HepG2 (cell line): ENCODE measurements at regions not wholly inside any gene's neighbourhood (a gene's known extent, or its start where the extent isn't known, plus 50 kb on each side); places are given as distances from the start of the nearest gene placed in this dataset.
A peak's percentile ranks its signal among the peaks of the same experiment; 100 is the strongest.

Experiments used
- CEBPB ChIP-seq: IDR thresholded peaks from 2 replicates; pipeline ENCODE4 v1.6.1; 2011; ENCODE audit warnings: low read depth, low read length, improper control_type of control experiment, borderline replicate concordance
- CEBPZ ChIP-seq: IDR thresholded peaks from 2 replicates; pipeline ENCODE4 v1.6.1; 2012; ENCODE audit warnings: low read length, improper control_type of control experiment
- CHD4 ChIP-seq: fragments of 200-600 bp; sonication (generic); IDR thresholded peaks from 2 replicates; pipeline ENCODE4 v1.7.0; 2017; ENCODE audit warnings: mild to moderate bottlenecking, low read length, borderline replicate concordance
- CREB1 ChIP-seq, 2 experiments: fragments of 450-650 bp in 1 of 2; IDR thresholded peaks; 2 replicates each; pipeline ENCODE4 v1.6.1; 2016 to 2017; ENCODE audit warnings: control low read depth in 1 of 2, mild to moderate bottlenecking in 1 of 2, missing compliant biosample characterization in 1 of 2, missing genetic modification characterization in 1 of 2
- KLF11 ChIP-seq: IDR thresholded peaks from 2 replicates; pipeline ENCODE4 v1.6.1; 2016; ENCODE audit warnings: missing compliant biosample characterization
- MBD4 ChIP-seq: IDR thresholded peaks from 2 replicates; pipeline ENCODE4 v1.6.1; 2012; ENCODE audit warnings: low read length, inconsistent platforms, borderline replicate concordance
- MED8 ChIP-seq: sonication (generic); formaldehyde crosslinking; IDR thresholded peaks from 2 replicates; pipeline ENCODE4 v1.8.1; 2023; ENCODE audit warnings: mild to moderate bottlenecking, missing genetic modification reagents; ENCODE audit not compliant: insufficient replicate concordance
- MIER2 ChIP-seq: IDR thresholded peaks from 2 replicates; pipeline ENCODE4 v1.6.1; 2016; ENCODE audit warnings: missing biosample characterization, missing genetic modification reagents
- MIER3 ChIP-seq: IDR thresholded peaks from 2 replicates; pipeline ENCODE4 v1.6.1; 2016; ENCODE audit warnings: missing compliant biosample characterization, borderline replicate concordance
- MTF1 ChIP-seq: sonication (generic); formaldehyde crosslinking; IDR thresholded peaks from 2 replicates; pipeline ENCODE4 v1.5.0; 2020; ENCODE audit warnings: missing genetic modification reagents
- MXI1 ChIP-seq: IDR thresholded peaks from 3 replicates; pipeline ENCODE4 v1.6.1; 2012; ENCODE audit warnings: low read depth, low read length, inconsistent platforms, borderline replicate concordance
- PRDM4 ChIP-seq: sonication (generic); formaldehyde crosslinking; IDR thresholded peaks from 2 replicates; pipeline ENCODE4 v1.9.0; 2021; ENCODE audit warnings: missing genetic modification reagents, borderline replicate concordance
- RBM39 ChIP-seq: fragments of 200-400 bp; formaldehyde crosslinking; IDR thresholded peaks from one replicate; pipeline ENCODE4 v1.6.1; 2018; ENCODE audit warnings: antibody characterized with exemption, mild to moderate bottlenecking, low read depth, low read length; ENCODE audit not compliant: poor library complexity, severe bottlenecking
- SOX13 ChIP-seq, 3 experiments: fragments of 450-650 bp in 1 of 3; sonication (generic) in 1 of 3; formaldehyde crosslinking in 1 of 3; IDR thresholded peaks in 2 of 3; conservative IDR thresholded peaks in 1 of 3; 2 replicates each; pipeline versions ENCODE4 v1.5.0 to v1.6.1; 2016 to 2020; ENCODE audit warnings: antibody characterized with exemption in 1 of 3, mild to moderate bottlenecking in 1 of 3, missing compliant biosample characterization in 1 of 3, missing genetic modification reagents in 1 of 3, moderate library complexity in 1 of 3
- SOX5 ChIP-seq: IDR thresholded peaks from 2 replicates; pipeline ENCODE4 v1.6.1; 2016; ENCODE audit warnings: borderline replicate concordance
- SRSF4 ChIP-seq: fragments of 200-400 bp; formaldehyde crosslinking; IDR thresholded peaks from one replicate; pipeline ENCODE4 v1.6.1; 2018; ENCODE audit warnings: mild to moderate bottlenecking, low read depth, low read length, moderate library complexity; ENCODE audit not compliant: poor library complexity, severe bottlenecking

GRCh38 chr2:59691518-59692190, 861.8 kb downstream of the BCL11A start (continued):
- TF ChIP-seq MED8 = no peak
- no peak for TF ChIP-seq CEBPZ
- no peak for TF ChIP-seq CREB1 (IDR thresholded peaks at IDR 0.05)
- TF ChIP-seq CREB1 (CRISPR knock-in tag; IDR thresholded peaks at IDR 0.05) = no peak
- no peak for TF ChIP-seq MTF1 (CRISPR knock-in tag)
- TF ChIP-seq MIER3 (CRISPR knock-in tag) = no peak
- no peak for TF ChIP-seq KLF11 (CRISPR knock-in tag)
- no peak for TF ChIP-seq MIER2 (CRISPR knock-in tag)
- TF ChIP-seq MXI1 = no peak
- TF ChIP-seq RBM39 = no peak
- no peak for TF ChIP-seq MBD4
- TF ChIP-seq SOX13 (IDR thresholded peaks at IDR 0.05) = no peak
- peak in 1 of 2 experiments; percentile 64; a peak in 2 of 4 replicates for TF ChIP-seq SOX13 (CRISPR knock-in tag; conservative IDR thresholded peaks at IDR 0.05 in 1 of 2, IDR thresholded peaks at IDR 0.05 in 1 of 2)
- TF ChIP-seq CEBPB = peak; percentile 59
- TF ChIP-seq PRDM4 = no peak
- TF ChIP-seq SOX5 (CRISPR knock-in tag) = peak; percentile 65
- TF ChIP-seq SRSF4 = no peak
- TF ChIP-seq CHD4 = no peak
